ENCODE measurements at regions not wholly inside any gene's neighbourhood (a gene's known extent, or its start where the extent isn't known, plus 50 kb on each side); places are given as distances from the start of the nearest gene placed in this dataset.
"Not testable (repeated sequence)": the region's sequence is repeated elsewhere in the genome, so short reads cannot be mapped to it uniquely, and the experiment has no call there.

GRCh38 chr18:4807604-4808293, 352.6 kb upstream of the DLGAP1 start:
- Mint-ChIP-seq H3K9me3 (no peaks in the 10 kb centered on the region), H3K27ac (no peak overlapping the region), H3K4me3 (no peak overlapping the region), H3K36me3 (ENCODE audit: low read depth) (no peaks in the 10 kb centered on the region), H3K27me3 (no peaks in the 10 kb centered on the region), H3K4me1 (no peaks in the 10 kb centered on the region)
- DNase-seq (no peak), ATAC-seq (no peak)

DNA sequence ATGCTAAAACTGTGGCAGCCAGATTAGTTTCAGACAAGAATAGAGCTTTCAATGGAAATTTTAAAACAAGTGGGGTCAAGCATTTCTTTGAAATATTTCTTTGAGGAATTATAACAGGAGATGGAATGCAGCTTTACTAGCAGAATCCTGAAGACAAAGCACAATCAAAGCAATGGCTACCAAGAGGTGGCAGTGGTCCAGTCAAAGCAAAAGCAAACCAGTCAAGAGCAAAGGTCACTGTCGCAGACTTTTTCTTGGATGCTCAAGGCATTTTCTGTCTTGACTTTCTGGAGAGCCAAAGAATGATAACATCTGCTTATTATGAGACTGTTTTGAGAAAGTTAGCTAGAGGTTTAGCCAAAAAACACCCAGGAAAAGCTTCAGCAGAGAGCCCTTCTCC, 351.2 kb upstream of the DLGAP1 start:
- Mint-ChIP-seq H3K4me1 (no peaks in the 10 kb centered on the region), H3K36me3 (ENCODE audit: low read depth) (no peaks in the 10 kb centered on the region), H3K27me3 (no peaks in the 10 kb centered on the region), H3K27ac (no peak overlapping the region), H3K9me3 (no peaks in the 10 kb centered on the region), H3K4me3 (no peak overlapping the region)
- no peak for ATAC-seq
- DNase-seq: no peak

DNA sequence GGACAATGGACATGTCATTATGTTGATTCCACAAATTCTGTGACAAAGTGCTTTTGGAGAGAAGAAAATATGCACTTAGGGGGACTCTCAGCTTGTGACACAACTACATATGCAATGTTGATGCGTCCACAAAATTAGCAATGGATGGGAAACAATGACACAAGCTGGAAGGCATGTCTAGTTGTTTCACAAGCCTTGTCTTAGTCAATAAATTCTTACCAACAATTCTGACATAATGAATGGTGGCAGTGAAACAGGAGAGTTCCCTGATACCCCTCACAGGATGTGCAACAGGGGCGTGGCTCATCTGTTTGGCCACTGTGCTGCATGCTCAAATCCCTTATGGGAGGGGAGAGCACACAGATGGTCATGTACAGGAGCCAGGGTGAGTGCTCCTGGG, 347.2 kb upstream of the DLGAP1 start:
- no peaks in the 10 kb centered on the region for H3K27me3 Mint-ChIP-seq
- no peak overlapping the region for H3K4me3 Mint-ChIP-seq
- peaks cover 7% of the 10 kb centered on the region for H3K9me3 Mint-ChIP-seq

GRCh38 chr18:4801151-4801550, 346.0 kb upstream of the DLGAP1 start:
- H3K9me3 Mint-ChIP-seq: peaks cover 7% of the 10 kb centered on the region
- no peaks in the 10 kb centered on the region for H3K36me3 Mint-ChIP-seq (ENCODE audit: low read depth)

More for the DNA sequence above, 347.2 kb upstream of the DLGAP1 start:
- H3K4me1 Mint-ChIP-seq: no peaks in the 10 kb centered on the region
- ATAC-seq: no peak
- H3K36me3 Mint-ChIP-seq (ENCODE audit: low read depth): no peaks in the 10 kb centered on the region
- no peak overlapping the region for H3K27ac Mint-ChIP-seq
- no peak for DNase-seq

DNA sequence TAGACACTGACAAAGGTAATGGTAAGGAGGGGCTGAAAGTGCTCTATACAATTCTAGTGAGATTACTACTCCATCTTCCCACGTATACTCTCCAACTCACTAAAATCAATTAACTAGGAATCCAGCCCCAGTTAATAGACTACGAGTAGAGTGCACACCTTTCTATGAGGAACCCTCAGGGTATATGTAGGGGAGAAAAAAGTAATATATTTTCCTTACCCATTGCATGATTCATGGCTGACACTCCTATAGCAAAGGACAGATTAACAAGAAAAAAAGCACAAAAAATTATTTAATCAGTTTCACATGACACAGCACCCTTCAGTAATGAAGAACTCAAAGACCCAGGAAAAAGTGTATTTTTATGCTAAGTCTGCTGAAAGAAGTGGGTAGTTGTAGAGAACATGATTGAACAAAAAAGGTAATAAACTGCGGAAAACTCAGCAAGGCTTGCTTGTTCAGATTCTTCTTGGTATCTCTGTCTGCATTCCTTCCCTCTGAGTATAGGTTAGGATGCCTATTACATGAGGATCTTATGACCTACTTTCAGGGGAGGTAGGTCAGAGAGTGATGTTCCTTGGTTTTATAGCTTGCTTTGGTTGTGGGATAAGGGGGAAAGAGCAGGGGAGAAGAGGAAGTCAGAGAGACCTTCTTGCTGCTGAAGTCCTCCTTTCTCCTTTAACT, 342.0 kb upstream of the DLGAP1 start:
- ATAC-seq (no peak), DNase-seq (no peak)
- H3K4me1 Mint-ChIP-seq: no peaks in the 10 kb centered on the region
- H3K36me3 Mint-ChIP-seq (ENCODE audit: low read depth): no peaks in the 10 kb centered on the region
- H3K27ac Mint-ChIP-seq: no peak overlapping the region
- no peaks in the 10 kb centered on the region for H3K27me3 Mint-ChIP-seq
- no peak overlapping the region for H3K4me3 Mint-ChIP-seq
- H3K9me3 Mint-ChIP-seq: peaks cover 11% of the 10 kb centered on the region

More at GRCh38 chr18:4801151-4801550, 346.0 kb upstream of the DLGAP1 start:
- Mint-ChIP-seq H3K4me1 (no peaks in the 10 kb centered on the region), H3K27ac (no peak overlapping the region), H3K27me3 (no peaks in the 10 kb centered on the region), H3K4me3 (no peak overlapping the region)
- DNase-seq: no peak
- no peak for ATAC-seq

DNA sequence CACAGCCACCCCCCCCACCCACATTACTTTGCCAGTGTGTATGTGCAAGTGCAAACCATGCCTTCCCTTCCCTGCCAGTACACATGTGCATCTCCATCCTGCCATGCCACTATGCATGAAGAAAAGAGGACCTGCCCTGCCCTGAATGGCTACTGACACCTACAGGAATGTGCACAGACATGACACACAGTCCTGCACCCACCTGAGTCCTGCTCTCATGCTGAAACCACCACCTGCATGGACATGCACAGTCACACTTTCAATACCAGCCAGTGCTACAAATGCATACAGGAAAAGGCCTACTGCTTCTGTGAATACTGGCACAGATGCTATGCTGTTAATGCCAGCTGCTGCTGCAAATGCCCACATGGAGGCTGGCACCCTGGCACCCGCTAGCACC, 334.4 kb upstream of the DLGAP1 start:
- Mint-ChIP-seq H3K27ac (no peak overlapping the region), H3K4me1 (no peaks in the 10 kb centered on the region), H3K9me3 (peaks cover 20% of the 10 kb centered on the region), H3K4me3 (no peak overlapping the region), H3K36me3 (ENCODE audit: low read depth) (no peaks in the 10 kb centered on the region), H3K27me3 (no peaks in the 10 kb centered on the region)
- no peak for ATAC-seq
- no peak for DNase-seq

- Mint-ChIP-seq H3K36me3 (ENCODE audit: low read depth) (no peaks in the 10 kb centered on the region), H3K27ac (no peak overlapping the region), H3K4me1 (no peaks in the 10 kb centered on the region), H3K4me3 (no peak overlapping the region), H3K9me3 (peaks cover 15% of the 10 kb centered on the region), H3K27me3 (no peaks in the 10 kb centered on the region)
- no peak for DNase-seq
- no peak for ATAC-seq
Observed at GRCh38 chr18:4781873-4782272, 326.8 kb upstream of the DLGAP1 start.

DNA sequence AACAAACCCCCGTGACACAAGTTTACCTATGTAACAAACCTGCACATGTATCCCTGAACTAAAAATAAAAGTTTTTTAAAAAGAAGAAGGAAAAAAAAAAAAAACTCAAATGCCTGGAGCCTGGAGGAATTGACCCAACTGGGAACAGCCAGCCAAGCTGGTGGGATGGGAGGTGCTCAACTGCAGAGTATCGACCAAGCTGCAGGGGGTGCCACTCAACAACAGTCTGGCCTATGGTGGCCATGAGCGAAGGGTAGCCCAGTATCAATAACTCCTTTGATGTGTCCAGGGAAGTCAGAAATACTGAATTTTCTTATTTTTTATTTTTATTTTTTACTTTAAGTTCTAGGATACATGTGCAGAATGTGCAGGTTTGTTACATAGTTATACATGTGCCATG, 310.3 kb upstream of the DLGAP1 start:
- Mint-ChIP-seq H3K27me3 (no peaks in the 10 kb centered on the region), H3K36me3 (ENCODE audit: low read depth) (no peaks in the 10 kb centered on the region), H3K27ac (no peak overlapping the region), H3K9me3 (peaks cover 6% of the 10 kb centered on the region), H3K4me1 (no peaks in the 10 kb centered on the region), H3K4me3 (no peak overlapping the region)
- ATAC-seq (no peak), DNase-seq (no peak)

- H3K36me3 Mint-ChIP-seq (ENCODE audit: low read depth): no peaks in the 10 kb centered on the region
- DNase-seq (no peak), ATAC-seq (no peak)
- no peaks in the 10 kb centered on the region for H3K27me3 Mint-ChIP-seq
- no peak overlapping the region for H3K4me3 Mint-ChIP-seq
- H3K4me1 Mint-ChIP-seq: no peaks in the 10 kb centered on the region
- no peaks in the 10 kb centered on the region for H3K9me3 Mint-ChIP-seq
- no peak overlapping the region for H3K27ac Mint-ChIP-seq
Observed at GRCh38 chr18:4762330-4762729, 307.2 kb upstream of the DLGAP1 start.

DNA sequence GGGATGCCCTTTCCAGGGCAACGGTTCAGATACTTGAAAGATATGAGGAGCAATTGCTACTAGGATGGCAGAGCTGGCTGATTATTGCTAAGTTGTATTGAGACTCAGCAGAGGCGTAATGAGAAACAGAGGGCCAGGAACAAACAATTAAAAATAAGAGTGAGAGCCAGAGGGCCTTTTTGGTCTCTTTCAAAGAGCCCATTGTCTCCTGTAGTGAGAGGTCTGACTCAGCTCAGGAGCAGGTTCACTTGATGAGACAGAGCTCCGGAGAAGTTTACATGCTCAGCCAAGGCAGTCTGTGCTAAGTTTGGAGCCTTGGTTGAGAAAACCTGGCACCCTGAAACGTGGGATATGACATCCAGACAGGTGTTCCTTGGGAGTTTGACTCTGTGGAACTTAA, 303.9 kb upstream of the DLGAP1 start:
- Mint-ChIP-seq H3K27ac (no peak overlapping the region), H3K36me3 (ENCODE audit: low read depth) (no peaks in the 10 kb centered on the region), H3K9me3 (peaks cover 4% of the 10 kb centered on the region), H3K4me1 (no peaks in the 10 kb centered on the region), H3K27me3 (no peaks in the 10 kb centered on the region), H3K4me3 (no peak overlapping the region)
- ATAC-seq (no peak), DNase-seq (no peak)

DNA sequence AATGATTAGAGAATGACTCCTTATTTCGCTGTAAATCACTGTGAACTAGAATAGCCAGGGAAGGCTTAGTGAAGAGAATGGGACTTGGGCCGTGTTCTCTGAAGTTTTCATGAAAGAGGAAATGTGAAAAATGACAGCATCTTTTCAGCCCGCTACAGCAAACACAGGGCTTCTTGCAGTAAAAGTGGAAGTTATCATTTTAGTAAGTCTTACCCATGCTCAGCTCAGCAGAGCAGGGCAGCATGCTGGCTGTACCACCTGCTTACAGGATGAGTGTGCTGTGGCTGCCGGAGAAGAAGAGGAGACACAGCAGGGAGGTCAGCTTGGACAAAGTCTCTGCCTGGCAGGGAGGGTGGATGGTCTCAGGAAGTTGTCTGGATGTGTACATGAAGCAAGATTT, 300.7 kb upstream of the DLGAP1 start:
- H3K4me1 Mint-ChIP-seq: no peaks in the 10 kb centered on the region
- H3K27me3 Mint-ChIP-seq: no peaks in the 10 kb centered on the region
- H3K4me3 Mint-ChIP-seq: no peak overlapping the region
- no peak for ATAC-seq
- H3K9me3 Mint-ChIP-seq: peaks cover 4% of the 10 kb centered on the region
- no peaks in the 10 kb centered on the region for H3K36me3 Mint-ChIP-seq (ENCODE audit: low read depth)
- no peak overlapping the region for H3K27ac Mint-ChIP-seq
- DNase-seq: no peak

- not testable (repeated sequence) for H3K4me3 Mint-ChIP-seq; H3K9me3 Mint-ChIP-seq; ATAC-seq; H3K27me3 Mint-ChIP-seq; H3K36me3 Mint-ChIP-seq (ENCODE audit: low read depth); H3K4me1 Mint-ChIP-seq; DNase-seq; H3K27ac Mint-ChIP-seq
Observed at GRCh38 chr18:4753151-4753550, 298.0 kb upstream of the DLGAP1 start.

DNA sequence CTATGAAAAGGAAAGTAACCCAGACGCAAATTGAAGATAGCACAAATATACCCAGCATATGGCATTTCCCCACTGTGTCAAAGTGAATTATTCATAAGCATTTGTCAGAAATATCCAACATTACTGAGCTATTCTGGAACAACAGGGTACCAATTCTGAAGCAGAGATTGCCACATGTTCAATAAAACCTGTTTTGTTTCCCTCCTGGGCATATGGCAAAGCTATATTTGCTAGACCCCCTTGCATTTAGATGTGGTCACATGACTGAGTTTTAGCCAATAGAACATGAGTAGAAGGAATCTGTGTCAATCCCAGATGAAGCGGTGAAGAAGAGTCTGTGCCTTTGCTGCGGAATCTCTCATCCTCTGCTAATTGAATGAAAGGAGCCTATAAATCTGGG, 296.4 kb upstream of the DLGAP1 start:
- no peak for DNase-seq
- no peak overlapping the region for H3K27ac Mint-ChIP-seq
- no peaks in the 10 kb centered on the region for H3K4me1 Mint-ChIP-seq
- no peaks in the 10 kb centered on the region for H3K27me3 Mint-ChIP-seq
- H3K9me3 Mint-ChIP-seq: peaks cover 4% of the 10 kb centered on the region
- H3K4me3 Mint-ChIP-seq: no peak overlapping the region
- ATAC-seq: no peak
- no peaks in the 10 kb centered on the region for H3K36me3 Mint-ChIP-seq (ENCODE audit: low read depth)

DNA sequence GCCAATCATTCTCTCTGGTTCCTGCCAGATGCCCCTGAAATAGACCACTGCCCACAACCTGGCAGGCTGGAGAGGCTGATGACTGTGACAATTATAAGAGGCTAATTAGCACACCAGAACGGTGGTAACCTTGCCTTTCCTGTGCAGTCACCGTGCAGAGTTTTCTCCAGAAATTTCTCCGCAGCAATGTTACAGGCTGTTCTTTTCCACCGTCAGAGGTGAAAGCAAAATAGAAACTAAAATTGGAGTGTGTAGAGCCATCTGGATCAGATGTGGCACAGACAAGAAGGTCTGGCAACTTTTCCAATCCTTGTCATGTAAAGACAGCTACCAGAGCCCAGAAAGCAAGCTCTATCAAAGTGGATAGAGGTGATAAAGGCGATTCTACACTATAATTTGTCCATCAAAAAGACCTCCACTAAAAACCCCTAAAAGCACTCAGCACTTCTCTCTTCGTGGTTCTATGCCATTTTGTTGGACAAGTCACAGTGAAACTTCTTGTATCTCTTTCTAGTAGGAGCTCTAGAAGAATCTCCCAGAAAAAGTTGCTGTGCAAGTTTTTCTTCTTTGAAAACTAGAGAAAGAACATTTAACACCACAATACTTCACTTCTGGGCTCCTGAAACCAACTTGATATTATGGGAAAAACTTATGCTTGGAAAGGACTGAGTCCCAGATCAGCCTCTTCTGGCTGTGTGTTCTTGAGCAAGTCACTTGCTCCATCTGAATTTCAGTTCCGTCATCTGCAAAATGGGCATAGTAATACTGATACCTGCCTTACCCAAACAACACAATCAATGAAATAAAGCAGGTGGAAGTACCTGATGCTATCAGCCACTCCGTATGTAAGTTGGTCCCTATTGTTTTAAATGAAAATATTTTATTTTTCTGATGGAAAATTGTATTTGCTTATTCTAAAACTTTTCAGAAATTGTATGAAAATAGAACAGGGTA, 295.6 kb upstream of the DLGAP1 start:
- Mint-ChIP-seq H3K27me3 (no peaks in the 10 kb centered on the region), H3K4me1 (no peaks in the 10 kb centered on the region), H3K9me3 (peaks cover 4% of the 10 kb centered on the region), H3K27ac (no peak overlapping the region), H3K36me3 (ENCODE audit: low read depth) (no peaks in the 10 kb centered on the region), H3K4me3 (no peak overlapping the region)
- no peak for DNase-seq
- no peak for ATAC-seq

DNA sequence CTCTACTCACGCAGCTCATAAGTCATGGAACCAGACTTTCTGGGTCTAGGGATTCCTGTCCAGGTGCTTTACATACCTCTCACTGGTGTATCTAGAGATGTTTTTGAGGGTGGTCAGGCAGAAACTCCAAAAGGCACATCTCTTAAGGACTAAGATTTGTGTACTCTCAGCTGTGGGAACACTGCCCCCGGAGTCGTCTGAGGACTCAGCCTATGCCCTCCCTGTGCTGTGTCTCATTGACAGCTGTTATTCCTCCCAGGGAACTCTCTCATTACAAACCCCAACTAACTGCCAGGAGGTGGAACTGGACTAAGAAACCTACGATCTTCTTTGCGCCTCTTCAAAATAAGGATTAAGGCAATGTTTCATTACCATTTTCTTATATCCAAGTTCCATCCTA, 293.9 kb upstream of the DLGAP1 start:
- Mint-ChIP-seq H3K9me3 (no peaks in the 10 kb centered on the region), H3K27ac (no peak overlapping the region), H3K4me1 (no peaks in the 10 kb centered on the region), H3K36me3 (ENCODE audit: low read depth) (no peaks in the 10 kb centered on the region), H3K27me3 (no peaks in the 10 kb centered on the region), H3K4me3 (no peak overlapping the region)
- DNase-seq: no peak
- no peak for ATAC-seq
